ENCODE measurements at regions not wholly inside any gene's neighbourhood (a gene's known extent, or its start where the extent isn't known, plus 50 kb on each side); places are given as distances from the start of the nearest gene placed in this dataset.
"Not testable (repeated sequence)": the region's sequence is repeated elsewhere in the genome, so short reads cannot be mapped to it uniquely, and the experiment has no call there.

DNA sequence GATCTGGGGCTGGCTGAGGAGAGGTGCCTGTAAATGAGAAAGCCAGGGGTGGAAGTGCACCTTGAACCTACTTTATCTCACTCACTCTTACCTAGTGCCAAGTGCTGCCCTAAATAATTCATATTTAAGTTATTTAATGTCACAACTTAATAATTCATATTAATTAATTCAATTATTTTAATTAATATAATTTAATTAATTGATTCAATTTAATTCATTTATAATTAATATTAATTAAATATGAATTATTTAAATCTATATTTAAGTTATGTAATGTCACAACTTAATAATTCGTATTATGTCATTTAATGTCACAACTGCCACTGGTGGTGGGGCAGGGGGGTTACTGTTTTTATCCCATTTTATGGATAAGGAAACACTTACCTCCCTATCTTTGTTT lies 361.6 kb upstream of the RUNX1 start:
- no peak for DNase-seq

- no peak for DNase-seq
These were observed 361.0 kb upstream of the RUNX1 start for GRCh38 chr21:35410123-35410522.

DNA sequence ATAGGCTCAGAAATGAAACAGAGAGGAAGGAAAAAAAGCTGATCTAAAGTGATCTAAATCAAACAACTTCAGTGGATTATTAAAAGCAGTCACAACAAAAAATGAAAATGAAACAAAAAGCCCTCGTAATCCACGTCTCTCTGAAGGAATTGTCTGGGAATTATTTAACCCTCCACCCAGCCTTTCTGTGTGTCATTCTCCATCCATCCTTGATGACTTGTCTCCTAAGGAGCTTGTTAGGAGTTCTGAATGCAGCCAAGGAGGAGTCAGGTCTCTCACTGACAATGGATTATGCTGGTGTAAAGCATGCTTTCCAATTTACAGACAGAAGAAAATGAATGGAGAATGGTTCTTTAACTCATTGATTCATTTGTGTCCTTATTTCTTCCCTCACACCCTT lies 359.3 kb upstream of the RUNX1 start:
- DNase-seq, result no peak

DNA sequence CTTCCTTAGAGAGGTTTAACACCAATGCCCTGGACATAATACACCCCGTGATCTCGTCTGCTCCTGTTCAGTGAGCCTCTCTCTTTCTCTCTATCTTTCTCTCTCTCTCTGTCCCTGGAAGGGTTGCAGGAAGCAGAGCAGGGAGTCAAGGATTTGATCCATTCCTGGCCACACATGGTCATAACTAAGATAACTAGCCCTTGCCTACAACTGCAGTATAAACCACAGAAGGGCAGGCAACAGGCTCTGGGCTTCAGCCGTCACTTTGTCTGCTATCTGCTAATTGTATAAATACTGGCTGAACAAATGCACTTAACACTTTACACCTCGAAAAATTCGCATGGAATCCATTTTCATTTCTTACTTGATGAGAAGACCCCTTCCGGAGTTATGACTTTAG lies 357.5 kb upstream of the RUNX1 start:
- DNase-seq, result no peak

DNA sequence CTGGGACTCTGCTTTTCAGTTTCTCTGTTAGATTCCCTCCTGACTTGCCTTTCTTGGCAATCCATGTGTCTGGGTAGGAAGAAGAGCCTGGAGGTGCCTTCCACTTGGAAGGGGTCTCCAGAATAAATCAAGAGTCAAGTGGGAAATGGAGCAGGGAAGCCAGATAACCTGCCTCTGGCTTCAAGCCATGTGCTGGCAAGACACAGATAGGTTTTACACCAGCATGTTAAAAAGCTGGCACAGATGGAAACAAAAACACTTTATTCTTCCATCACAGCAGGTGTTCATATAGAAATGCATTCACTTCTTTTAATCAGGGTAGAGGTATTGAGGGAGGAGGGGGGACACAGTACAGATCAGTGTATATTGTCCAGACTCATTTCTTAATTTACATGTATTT lies 356.9 kb upstream of the RUNX1 start:
- no peak for DNase-seq

GRCh38 chr21:35404247-35404646 lies 355.1 kb upstream of the RUNX1 start:
- no peak for DNase-seq

GRCh38 chr21:35402061-35402460 lies 353.0 kb upstream of the RUNX1 start:
- no peak for DNase-seq

DNA sequence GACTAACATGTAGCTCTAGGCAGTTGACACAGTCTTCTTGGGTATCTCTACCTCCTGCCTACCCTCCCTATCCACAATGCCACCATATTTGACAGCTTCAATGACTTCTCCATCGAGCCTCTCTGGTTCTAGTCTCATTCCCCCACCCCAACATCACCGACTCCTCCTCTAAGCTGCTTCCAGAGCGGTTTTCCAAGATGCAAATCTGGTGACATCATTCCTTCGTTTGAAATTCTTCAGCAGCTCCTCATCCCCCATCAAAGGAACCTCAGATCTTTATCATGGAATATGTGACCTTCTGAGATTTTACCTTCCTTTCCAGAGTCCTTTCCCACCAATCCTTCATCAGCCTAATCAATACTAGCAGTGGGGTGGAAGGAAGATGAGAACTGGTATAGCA lies 352.4 kb upstream of the RUNX1 start:
- DNase-seq, result no peak

DNA sequence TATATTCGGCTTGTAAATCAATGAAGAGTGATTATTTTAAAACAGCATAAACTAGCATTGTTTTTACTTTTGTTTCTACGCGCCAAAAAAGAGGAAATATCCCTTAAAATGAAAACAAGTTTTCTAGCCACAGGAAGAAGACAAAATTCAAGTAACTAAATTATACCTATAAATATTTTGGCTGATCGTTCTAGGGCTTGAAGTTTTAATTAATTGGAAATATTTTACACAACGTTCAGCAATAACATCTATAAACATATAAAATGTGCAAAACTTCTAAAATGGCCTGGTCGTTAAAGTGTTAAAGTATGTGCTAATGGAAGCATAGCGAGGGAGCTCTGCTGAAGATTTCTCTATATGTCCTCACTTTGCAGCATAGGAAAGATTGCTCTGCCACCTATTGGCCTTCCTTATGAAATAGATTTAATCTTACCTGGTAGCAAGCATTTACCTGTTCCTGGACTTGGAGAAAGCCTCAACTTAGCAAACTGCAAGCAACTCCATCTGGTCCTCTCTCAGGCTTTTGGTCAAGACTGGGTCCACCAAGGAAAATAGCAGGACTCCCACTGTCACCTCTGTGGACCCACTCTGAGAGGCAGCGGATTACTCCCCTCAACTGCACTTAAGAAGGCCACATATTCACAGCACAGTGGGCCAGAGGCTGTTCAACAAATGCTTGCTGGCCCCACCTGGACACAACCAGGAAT lies 351.3 kb upstream of the RUNX1 start:
- no peak for DNase-seq

DNA sequence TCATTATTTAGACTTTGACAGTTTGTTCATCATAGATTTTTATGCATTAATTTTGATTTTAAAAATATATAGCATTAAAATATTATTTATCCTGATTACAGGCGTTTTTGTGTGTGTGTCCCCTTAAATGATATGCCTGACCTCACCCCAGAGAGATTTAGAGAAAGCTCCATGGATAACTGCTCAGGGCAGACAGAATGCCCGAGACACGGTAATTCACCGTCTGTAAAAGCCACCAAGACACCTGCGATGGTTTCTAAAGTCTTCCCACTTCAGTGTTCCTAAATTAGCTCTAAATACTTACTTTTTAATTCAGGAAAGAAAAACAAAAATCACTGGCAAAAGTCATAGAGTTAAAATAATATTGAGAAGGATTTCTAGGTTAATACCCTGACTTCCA lies 350.6 kb upstream of the RUNX1 start:
- DNase-seq, result no peak

DNA sequence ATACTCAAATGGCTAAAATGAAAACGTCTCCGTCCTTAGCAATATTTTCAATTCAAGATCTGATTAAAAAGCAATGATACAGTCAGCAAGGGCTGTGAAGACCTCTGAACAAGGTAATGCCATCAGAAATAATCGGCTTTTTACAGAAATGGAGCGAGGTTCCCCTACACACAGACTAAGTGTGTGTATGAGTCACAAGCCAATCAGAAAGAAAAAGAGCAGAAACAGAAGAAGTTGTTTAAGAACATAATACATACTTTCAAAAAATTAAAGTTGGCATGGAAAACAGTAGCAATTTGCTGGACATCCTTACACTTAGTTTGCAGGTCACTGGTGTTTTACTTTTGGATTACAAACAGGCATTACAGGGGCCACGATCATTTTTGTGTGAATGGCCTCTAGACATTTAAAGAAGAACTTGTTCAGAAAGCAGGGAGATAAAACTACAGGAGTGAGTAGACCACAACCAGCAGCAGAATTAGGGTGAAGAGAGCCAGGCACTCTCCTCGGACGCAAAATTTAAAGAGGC lies 350.0 kb upstream of the RUNX1 start:
- no peak for DNase-seq

- no peak for DNase-seq
These were observed 349.4 kb upstream of the RUNX1 start for GRCh38 chr21:35398346-35398982.

- no peak for DNase-seq
These were observed 348.7 kb upstream of the RUNX1 start for GRCh38 chr21:35397781-35398180.

- no peak for DNase-seq
These were observed 347.6 kb upstream of the RUNX1 start for GRCh38 chr21:35396655-35397054.

- DNase-seq, result no peak
These were observed 346.6 kb upstream of the RUNX1 start for GRCh38 chr21:35395728-35396127.

- no peak for DNase-seq
These were observed 345.7 kb upstream of the RUNX1 start for GRCh38 chr21:35394634-35395369.

GRCh38 chr21:35394049-35394448 lies 344.9 kb upstream of the RUNX1 start:
- no peak for DNase-seq

DNA sequence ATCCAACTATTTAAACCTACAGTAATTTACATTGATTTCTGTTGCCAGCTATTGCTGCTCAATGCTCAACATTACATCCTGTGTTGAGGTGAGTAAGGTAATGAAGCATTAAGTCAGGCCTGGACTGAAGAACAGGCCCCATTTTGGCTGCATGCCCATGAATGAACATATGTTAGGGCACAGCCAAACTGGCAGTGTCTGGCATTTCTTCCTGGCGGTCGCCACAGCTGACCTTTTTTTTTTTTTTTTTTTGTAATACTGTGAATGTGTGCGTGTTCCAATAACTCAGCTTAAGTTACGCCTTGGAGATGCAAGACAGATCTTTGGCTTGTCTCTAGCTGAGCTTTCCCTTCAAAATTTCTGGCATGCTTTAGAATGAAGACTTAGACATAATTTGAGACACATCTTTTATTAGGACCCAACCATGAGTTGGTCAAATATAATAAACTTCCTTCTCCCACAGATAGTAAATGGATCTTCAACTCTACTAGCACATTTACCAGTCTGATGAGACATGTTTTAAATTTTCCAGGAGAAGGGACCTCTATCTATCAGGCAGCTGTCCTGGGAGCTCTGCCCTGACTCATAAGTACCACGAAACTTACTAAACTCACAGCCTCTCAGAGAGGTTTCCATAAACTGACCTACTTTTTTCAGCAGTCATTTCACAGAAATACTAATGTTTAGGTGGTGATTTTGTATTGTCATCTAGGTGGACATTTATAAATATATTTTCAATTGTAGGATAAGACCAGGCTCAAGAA lies 341.1 kb upstream of the RUNX1 start:
- DNase-seq, result no peak

DNA sequence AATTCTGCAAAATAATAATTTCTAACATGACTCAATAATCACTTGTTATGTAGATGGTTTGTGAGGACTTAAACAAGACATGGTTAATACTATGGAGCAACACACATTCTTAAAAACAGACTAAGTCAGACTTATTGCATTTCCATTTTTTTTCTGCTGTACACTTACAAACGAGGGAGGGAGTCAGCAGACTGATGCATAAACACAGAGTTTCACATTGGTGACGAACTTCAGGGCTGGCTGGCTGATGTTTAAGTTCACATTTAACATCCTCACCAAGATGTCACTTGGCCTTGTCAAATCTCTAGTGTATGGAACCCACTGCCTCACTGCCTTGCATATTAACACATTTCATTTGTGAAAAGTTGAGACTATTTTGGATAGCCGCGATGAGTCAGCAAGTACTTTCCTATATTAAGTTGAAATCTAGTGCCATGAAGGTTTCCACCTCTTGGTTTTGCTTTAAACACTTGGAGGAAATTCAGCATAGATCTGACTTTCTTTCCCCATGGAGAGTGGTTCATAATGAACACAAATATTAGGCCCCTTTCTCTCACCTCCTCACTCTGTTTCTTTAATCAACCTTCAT lies 337.5 kb upstream of the RUNX1 start:
- DNase-seq, result no peak

GRCh38 chr21:35384375-35384774 lies 335.3 kb upstream of the RUNX1 start:
- DNase-seq, result no peak

DNA sequence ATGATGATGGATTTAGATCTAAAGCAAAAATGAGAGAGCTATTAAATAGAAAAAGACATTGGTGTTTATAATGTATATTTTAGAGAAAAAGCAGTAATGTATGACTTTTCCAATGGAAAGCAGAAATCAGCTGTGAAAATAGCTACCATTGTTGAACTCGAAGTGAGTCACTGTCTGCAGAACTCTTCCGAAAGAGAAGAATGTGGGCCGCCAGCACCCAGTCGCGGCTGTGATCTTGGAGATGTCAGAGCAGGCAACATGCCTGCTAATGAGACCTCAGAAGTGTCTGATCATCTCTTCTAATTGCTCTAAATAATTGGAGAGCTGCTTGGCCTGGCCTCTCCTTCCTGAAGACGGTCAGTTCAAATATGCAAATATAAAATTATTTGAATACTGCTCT lies 333.6 kb upstream of the RUNX1 start:
- DNase-seq, result no peak

DNA sequence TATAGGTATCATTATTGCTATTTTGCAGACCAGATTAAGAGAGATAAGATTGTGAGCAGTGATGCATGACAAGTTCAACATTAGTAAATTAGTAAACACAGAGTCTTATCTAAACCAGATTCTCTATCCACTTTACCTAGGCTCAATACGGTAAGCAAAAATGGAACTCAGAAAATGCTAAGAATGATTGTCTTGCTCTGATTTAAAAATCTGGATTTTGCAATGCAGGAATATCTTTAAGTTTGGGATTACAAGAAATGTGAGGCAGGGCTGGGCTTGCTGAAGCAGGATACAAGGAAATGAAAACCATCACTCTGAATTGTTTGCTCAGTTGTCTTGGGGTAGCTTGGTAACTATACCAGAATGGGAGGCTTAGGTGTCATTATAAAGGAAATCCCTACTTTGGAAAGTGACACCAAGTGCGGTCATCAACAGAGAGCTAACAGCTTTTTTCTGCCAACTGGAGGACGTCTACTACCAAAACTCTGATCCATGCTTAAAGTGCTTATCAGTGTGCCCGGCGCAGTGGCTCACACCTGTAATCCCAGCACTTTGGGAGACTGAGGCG lies 332.7 kb upstream of the RUNX1 start:
- DNase-seq, result no peak

DNA sequence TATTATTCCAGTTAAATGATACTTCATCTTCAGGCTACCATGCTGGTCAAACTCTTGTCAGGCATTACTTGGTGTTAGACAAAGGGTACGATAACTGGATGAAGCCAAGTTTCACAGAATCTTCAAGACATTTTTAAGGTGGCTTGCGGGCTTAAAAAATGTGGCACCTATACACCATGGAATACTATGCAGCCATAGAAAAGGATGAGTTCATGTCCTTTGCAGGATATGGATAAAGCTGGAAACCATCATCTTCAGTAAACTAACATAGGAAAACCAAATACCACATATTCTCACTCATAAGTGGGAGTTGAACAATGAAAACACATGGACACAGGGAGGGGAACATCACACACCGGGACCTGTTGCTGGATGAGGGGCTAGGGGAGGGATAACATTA lies 331.2 kb upstream of the RUNX1 start:
- DNase-seq, result not testable (repeated sequence)

Data from activated CD4-positive, CD25-positive, alpha-beta regulatory T cell treated with anti-CD3 and anti-CD28 coated beads, Interleukin-2, amount 50 U/mL, for 72 hours (primary cell).